Left lobe of liver (tissue), 2 donors: ENCODE measurements at regions not wholly inside any gene's neighbourhood (a gene's known extent, or its start where the extent isn't known, plus 50 kb on each side); places are given as distances from the start of the nearest gene placed in this dataset.
"Not testable (repeated sequence)": the region's sequence is repeated elsewhere in the genome, so short reads cannot be mapped to it uniquely, and the experiment has no call there.

ENCODE experiments used
- ATAC-seq: fragments of 200-7000 bp; cut with Tn5 transposase; one replicate; pipeline ENCODE4 v1.9.1; 2020; ENCODE audit warnings: mild to moderate bottlenecking, moderate library complexity
- DNase-seq: peaks from one replicate; pipeline ENCODE4 v3.0.0-alpha.2; 2020; ENCODE audit warnings: low spot score
- donor health status: DM: no; HTN: no; CAD: no; lungs with moderate emphysema.
- donor health status: DM: no; HTN: yes; CAD: no.

DNA sequence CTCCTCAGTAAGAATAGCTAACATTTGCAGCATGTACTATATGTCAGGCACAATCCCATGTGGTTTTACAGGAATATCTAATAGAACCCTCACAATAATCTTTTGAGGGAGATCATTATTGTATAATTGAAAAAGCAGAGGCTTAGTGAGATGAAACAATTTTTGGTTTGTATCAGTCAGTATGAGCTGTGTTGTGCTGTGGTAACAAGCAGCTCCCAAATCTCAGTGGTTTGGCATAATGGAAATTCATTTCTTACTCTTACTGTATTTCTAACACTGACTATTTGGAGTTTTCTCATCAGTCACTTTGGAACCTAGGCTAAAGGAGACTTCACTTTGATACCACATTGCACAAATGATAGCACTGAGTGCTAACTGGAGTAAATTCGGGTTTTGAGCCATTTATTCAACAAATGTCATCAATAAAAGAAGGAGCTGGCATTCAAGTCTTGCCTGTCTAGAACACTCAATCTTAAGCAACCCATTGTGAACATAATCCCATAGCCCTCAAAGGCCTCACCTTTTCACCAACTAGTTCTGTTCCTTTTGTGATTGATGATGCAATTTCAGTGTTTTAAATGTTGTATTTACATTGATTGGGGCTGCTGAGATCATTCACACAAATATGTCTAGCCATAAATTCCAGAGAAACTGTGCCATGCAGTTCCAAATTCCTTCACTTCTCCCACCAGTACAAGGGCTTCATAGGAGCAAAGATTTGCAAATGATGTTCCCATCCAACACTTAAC, 441.0 kb downstream of the XYLT1 start:
- ATAC-seq (no peak), DNase-seq (no peak)

DNA sequence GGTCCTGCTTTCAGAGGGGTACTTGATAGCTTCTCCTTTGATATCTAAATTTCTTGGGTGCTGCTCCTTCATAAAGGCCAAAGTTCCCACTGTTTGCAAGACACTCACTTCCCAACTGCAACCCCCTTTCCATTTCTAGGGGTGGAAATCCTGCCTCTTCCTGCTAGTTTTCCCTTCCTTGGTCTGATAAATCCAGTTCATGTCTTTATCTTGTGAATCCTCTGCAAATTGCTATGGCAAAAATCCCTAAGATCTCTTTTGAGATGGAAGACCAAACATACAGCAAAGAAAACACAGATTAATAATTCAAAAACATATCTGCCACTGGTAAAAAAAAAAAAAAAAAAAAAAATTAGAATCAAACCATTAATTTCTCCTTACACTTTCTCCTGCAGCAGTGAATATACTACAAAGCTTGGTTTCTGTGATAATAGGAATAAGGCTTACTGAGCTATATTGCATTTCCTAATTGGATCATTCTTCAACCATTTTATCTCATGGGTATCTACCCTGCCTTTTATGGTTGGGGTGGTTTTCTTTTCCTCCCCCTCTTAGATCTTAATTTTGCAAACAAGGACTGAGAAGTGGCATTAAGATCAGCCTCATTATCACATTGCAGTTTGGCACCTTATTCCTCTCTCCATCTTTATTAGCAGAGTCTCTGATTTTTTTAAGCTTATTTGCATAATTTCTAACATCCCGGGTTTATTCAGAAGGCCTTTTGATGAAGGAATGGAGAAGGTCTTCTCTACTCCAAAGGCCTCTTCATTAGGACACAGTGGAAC, 439.1 kb downstream of the XYLT1 start:
- ATAC-seq (no peak), DNase-seq (no peak)

DNA sequence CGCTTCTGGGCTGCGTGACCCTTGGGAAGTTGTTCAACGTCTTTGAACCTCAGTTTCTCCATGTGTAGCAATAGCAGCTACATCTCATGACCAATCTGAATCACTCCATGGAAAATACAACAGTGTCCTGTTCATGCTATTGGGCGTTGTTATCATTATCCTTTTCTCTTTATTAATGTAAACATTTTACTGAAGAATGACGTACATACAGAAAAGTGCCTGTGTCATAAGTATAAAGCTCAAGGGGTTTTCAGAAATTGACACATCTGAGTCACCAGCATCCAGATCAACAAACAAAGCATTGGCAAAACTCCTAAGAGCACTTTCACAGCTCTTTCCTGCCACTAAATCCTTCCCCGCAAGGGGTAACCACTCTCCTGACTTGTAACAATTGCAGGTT, 438.4 kb downstream of the XYLT1 start:
- no peak for DNase-seq
- no peak for ATAC-seq

DNA sequence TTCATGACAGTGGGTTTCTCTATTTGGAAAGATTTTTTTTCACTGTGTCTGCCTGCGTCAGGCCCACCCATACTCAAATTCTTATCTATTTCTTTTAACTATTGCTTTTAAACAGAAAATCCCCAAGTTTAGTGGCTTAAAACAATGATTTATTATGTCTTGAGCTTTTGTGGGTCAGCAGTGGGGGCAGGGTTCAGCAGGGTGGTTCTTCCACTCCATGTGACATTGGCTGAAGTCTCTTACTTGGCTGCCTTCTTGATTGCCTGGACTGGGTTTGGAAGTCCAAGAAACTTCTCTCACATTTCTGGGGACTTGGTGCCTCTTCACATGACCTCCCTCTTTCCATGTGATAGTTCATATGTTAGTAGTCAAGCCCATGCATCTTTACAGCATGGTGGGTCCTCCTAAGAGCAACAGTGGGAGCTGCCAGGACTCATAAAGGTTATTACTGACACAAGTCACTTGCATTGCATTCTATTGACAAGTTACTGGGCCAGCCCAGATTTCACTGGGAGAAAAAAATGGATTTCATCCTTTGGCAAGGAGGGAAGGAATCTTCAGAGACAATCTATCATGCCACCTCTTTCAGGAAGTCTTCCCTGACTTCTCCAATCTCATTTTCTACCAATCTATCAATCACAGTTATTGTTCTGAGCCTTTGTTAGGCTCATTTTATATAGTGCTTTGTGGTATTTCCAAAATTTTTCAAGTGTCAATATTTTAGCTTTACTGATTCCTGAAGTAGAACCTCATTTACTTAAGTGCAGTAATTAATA, 436.1 kb downstream of the XYLT1 start:
- ATAC-seq (no peak), DNase-seq (no peak)

DNA sequence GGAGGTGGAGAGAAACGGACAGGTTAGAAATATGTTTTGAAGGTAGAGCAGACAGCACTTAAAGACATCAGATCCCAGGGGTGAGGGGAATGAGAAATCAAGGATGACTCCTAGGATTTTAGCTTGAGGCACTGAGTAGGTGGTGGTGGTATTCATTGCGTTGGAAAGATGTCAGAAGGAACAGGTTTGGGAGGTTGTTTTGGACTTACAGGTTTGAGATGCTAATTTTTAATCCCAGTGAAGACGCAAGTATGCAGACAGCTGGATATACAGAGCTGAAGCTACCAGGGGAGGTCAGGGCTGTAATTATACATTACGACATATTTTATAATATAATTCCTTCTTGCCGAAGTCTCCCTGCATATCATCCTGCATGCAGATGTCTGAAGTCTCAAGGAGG, 433.3 kb downstream of the XYLT1 start:
- DNase-seq (no peak), ATAC-seq (no peak)

DNA sequence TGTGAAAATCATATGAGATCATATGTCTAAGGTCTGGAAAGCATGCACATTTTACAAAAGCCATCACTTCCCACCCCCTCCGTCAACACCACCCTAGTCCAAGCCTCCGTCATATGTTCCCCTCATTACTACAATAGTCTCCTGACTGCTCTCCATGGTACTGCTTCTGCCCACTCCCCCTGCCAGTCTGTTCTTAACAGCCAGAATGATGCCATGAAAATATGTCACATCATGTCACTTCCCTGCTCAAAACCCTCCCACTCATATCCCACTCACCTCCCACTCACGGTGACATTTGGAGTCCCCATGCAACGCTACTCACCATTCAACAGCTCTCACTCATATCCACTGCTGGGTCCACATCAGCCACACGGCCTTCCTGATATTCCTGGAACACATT, 432.3 kb downstream of the XYLT1 start:
- DNase-seq = no peak

DNA sequence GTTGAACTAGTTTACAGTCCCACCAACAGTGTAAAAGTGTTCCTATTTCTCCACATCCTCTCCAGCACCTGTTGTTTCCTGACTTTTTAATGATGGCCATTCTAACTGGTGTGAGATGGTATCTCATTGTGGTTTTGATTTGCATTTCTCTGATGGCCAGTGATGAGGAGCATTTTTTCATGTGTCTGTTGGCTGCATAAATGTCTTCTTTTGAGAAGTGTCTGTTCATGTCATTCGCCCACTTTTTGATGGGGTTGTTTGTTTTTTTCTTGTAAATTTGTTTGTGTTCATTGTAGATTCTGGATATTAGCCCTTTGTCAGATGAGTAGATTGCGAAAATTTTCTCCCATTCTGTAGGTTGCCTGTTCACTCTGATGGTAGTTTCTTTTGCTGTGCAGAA, 421.7 kb downstream of the XYLT1 start:
- not testable (repeated sequence) for DNase-seq, ATAC-seq

More for the DNA sequence above, 432.3 kb downstream of the XYLT1 start:
- ATAC-seq = no peak

DNA sequence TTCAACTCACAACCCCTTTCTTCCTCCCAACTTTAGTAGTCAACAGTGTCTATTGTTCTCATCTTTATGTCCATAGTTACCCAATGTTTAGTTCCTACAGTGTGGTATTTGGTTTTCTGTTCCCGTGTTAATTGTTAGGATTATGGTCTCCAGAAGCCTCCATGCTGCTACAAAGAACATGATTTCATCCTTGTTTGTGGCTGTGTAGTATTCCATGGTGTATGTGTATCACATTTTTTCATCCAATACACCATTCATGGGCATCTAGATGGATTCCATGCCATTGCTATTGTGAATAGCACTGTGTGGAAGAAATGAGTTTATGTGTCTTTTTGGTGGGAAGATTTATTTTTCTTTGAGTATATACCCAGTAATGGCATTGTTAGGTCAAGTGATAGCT, 420.3 kb downstream of the XYLT1 start:
- ATAC-seq (no peak), DNase-seq (no peak)
